H54 (cell line): ENCODE measurements at regions not wholly inside any gene's neighbourhood (a gene's known extent, or its start where the extent isn't known, plus 50 kb on each side); places are given as distances from the start of the nearest gene placed in this dataset.
A peak's percentile ranks its signal among the peaks of the same experiment; 100 is the strongest.

Experiments
- DNase-seq: peaks from one replicate; pipeline ENCODE4 v3.0.0; 2011; ENCODE audit warnings: low spot score, mixed read lengths; ENCODE audit not compliant: insufficient read length
- FAIRE-seq: peaks from 3 replicates; lab custom pipeline; 2011; peaks lifted over from hg19 to GRCh38; lab: Jason Lieb, UNC
- POLR2A ChIP-seq: IDR thresholded peaks from 2 replicates; pipeline ENCODE4 v1.6.1; 2011; ENCODE audit warnings: low read depth, mild to moderate bottlenecking, low read length

DNA sequence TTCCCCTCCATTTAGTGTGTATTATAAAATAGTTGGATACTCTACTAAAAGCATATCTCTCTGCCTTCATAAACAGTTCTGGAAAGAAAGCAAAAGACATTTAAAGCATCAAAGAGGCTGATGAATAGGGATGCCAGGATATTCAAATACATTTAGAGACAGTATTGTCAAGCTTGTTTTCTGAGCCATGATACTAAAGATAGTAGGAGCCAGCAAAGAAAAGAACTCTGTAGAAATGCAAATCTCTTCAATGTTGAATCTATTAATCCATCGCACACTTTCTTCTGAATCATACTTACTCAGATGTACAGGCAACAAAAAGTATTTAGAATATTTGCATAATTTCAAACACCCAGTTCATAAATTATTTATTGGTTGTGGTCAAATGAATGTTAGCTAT, 207.1 kb upstream of the MEF2C start:
- no peak for DNase-seq
- TF ChIP-seq POLR2A: no peak
- FAIRE-seq: no peak

- DNase-seq: no peak
- no peak for FAIRE-seq
- TF ChIP-seq POLR2A: no peak
Observed at GRCh38 chr5:89087551-89088318, 204.8 kb upstream of the MEF2C start.

- no peak for TF ChIP-seq POLR2A
- FAIRE-seq: no peak
- no peak for DNase-seq
Observed at GRCh38 chr5:89087128-89087527, 204.1 kb upstream of the MEF2C start.

GRCh38 chr5:89086390-89087086, 203.6 kb upstream of the MEF2C start:
- no peak for TF ChIP-seq POLR2A
- no peak for FAIRE-seq

DNA sequence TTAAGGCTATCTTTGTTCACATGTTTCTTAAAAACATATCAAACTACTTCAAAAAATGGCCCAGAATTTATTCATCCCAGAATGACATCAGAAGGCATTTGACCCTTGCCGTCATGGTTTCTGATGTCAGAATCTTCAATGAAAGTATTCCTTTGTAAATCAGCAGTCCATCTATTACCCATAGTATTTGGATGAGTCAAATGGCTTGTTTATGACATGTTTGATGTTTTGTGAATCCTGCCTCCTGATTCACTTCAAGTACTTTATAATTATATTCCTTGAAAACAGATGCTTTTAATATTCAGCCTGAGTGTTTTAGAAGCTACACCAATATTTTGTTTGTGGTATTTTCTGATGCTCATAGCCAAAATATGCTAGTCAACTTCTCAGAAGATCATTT, 200.8 kb upstream of the MEF2C start:
- TF ChIP-seq POLR2A: no peak
- DNase-seq (no peak), FAIRE-seq (no peak)

More at GRCh38 chr5:89086390-89087086, 203.6 kb upstream of the MEF2C start:
- no peak for DNase-seq

DNA sequence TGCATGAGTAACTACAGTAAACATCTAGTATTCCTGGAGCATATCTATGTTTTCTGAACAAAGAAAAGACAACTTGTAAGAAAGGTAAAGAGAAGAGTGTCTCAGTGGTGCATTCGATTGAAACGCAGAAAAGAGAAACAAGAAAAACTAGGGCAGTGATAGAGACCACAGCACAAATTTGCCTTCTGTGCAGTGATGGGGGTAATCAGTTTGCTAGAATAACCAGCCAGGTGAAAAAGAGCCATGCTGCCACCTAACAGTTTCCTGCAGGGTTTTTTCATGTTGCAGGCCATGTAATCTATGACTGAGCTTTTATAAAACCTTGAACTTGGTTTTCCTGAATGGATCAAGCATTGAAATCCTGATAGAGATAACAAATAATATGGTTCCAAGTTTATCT, 198.4 kb upstream of the MEF2C start:
- no peak for TF ChIP-seq POLR2A
- FAIRE-seq (no peak), DNase-seq (no peak)

GRCh38 chr5:89080467-89081116, 197.6 kb upstream of the MEF2C start:
- TF ChIP-seq POLR2A: no peak
- FAIRE-seq (no peak), DNase-seq (no peak)

GRCh38 chr5:89072842-89073672, 190.1 kb upstream of the MEF2C start:
- TF ChIP-seq POLR2A: no peak
- DNase-seq (no peak), FAIRE-seq (no peak)

DNA sequence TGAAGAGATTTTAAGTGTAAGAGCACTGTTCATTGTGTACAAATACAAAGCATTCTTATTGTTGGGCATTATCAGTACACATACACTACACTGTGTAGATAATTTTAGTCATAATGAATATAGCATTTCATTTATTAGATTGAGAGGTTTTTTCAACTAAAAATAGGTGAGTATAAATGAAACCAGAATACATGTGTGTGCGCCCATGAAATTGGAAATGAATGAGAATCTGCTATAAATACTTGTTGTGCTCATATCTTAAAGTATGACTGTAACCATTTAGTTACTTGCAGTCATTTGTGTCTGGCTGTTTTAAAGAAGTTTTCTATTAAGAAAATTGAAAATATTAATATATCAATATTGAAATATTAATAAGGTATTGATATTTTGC, 189.0 kb upstream of the MEF2C start:
- DNase-seq (no peak), FAIRE-seq (no peak)
- no peak for TF ChIP-seq POLR2A

GRCh38 chr5:89071101-89071940, 188.3 kb upstream of the MEF2C start:
- FAIRE-seq: no peak
- DNase-seq: peak; percentile 1
- TF ChIP-seq POLR2A: no peak

DNA sequence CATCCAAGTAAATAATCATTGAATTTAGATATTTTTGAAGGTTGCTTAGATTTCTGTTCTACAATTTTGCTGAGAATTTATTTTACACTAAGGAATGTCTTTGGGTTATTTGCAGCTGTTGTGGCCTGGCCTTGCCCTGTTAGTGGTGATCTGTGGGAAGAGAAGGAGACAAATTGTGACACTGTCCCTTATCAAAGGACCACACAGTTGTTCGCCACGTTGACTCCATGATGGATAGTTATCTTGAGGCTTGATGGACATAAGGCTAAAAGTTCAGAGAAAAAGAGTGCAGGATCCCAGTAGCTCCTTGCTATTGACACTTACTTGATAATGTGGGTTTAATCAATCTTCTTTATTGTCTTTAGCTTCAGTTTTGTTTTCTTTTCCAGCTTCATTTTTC, 186.6 kb upstream of the MEF2C start:
- TF ChIP-seq POLR2A: no peak
- FAIRE-seq (no peak), DNase-seq (no peak)

DNA sequence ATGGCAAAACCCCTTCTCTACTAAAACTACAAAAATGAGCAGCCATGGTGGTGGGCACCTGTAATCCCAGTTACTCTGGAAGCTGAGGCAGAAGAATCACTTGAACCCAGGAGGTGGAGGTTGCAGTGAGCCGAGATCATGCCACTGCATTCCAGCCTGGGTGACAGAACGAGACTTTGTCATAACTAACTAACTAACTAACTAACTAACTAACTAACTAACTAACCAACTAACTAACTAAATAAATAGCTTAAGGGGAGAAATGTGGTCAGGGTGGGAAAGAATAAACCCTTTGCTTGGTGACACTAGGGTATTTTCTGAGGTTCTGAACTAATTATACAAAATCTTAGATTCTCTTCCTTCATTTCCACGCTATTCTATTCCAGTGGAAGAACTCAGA, 184.4 kb upstream of the MEF2C start:
- DNase-seq: no peak
- FAIRE-seq: no peak
- no peak for TF ChIP-seq POLR2A

GRCh38 chr5:89065919-89066318, 182.9 kb upstream of the MEF2C start:
- DNase-seq: no peak
- FAIRE-seq: no peak
- TF ChIP-seq POLR2A: no peak

- no peak for TF ChIP-seq POLR2A
- DNase-seq: no peak
- no peak for FAIRE-seq
Observed at GRCh38 chr5:89064736-89065135, 181.8 kb upstream of the MEF2C start.
